ENCODE measurements at regions not wholly inside any gene's neighbourhood (a gene's known extent, or its start where the extent isn't known, plus 50 kb on each side); places are given as distances from the start of the nearest gene placed in this dataset.

DNA sequence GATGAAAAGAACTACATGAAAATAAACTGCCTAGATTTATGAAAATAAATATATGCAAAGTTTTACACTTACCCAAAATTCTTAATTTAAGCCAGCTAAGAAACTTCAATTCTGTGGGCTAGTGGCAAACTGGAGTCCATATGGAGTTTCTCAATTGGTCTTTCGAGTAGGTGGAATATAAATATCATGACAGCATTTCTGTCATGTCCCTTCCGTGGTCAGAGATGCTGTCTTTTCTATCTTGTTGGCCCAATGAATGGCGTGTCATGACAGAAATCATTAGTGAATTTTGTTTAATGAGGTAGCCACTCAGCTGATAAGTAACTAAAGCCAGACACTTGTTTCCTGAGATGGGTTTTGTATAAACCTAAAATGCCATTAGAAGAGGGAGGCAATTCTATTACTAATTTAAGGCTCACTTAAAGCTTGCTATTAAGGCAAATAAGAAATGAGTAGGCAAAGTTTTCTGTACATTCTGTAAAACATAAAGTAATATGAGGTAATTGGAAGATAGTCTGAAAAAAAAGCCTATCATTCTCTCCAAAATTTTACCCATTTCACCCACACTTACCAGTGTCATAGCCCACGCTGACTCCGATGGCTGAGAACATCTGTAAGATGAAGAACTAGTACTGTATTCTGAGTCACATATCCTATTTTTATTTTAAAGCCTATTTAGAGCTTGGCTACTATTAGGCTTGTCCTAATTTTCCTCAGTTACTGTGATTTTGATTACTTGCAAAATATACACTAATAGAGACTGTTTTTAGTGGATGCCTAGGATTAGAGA is 419.3 kb upstream of the MEF2C start:
- ChIA-PET POLR2A (ENCODE audit: partially characterized antibody) (no interaction called here), CTCF (ENCODE audit: partially characterized antibody) (interaction anchor here (1.0 kb wide), 1 partner anchor 38 kb away, joined by 3 read pairs; no protein-coding TSS in a partner anchor)
- Histone ChIP-seq H2BK12ac (ENCODE audit: low read depth, low read length) (no peak overlapping the region), H2AFZ (ENCODE audit: low read length) (no peak overlapping the region), H3K4me2 (ENCODE audit: insufficient read depth in 1 of 2, low read depth in 2 of 2, low read length in 2 of 2) (no peak overlapping the region), H2AK5ac (ENCODE audit: low read depth, low read length) (no peak overlapping the region), H3K79me1 (ENCODE audit: low read depth, low read length) (no peaks in the 10 kb centered on the region), H3K56ac (replicated peaks; ENCODE audit: insufficient read length, low read depth, low read length) (no peak overlapping the region), H4K5ac (ENCODE audit: insufficient read length, low read depth, low read length) (no peak overlapping the region), H3K36me3 (ENCODE audit: control insufficient read depth in 2 of 4, insufficient read depth in 4 of 4, low read length in 3 of 4) (no peaks in the 10 kb centered on the region), H3K4me3 (ENCODE audit: extremely low read depth in 1 of 4, insufficient read depth in 2 of 4, low read depth in 3 of 4, low read length in 4 of 4) (no peak overlapping the region), H3K23me2 (ENCODE audit: low read depth, low read length) (no peaks in the 10 kb centered on the region), H3K9ac (replicated peaks in 1 of 4; ENCODE audit: extremely low read depth in 1 of 4, low read depth in 3 of 4, low read length in 3 of 4) (0 out of 7 replicates have a peak overlapping the region, but pooled peaks of 1 of the 4 experiments have one; percentile 4), H3K18ac (ENCODE audit: extremely low read depth, low read length) (no peak overlapping the region), H3K9me3 (ENCODE audit: insufficient read depth in 2 of 2, low read depth in 1 of 2, low read length in 1 of 2) (no peaks in the 10 kb centered on the region), H3K23ac (ENCODE audit: insufficient read length) (no peak overlapping the region), H3K4ac (replicated peaks; ENCODE audit: insufficient read length, low read depth, low read length) (no peak overlapping the region), H3K14ac (ENCODE audit: insufficient read length) (no peak overlapping the region), H2BK120ac (replicated peaks; ENCODE audit: low read depth, low read length) (no peak overlapping the region), H3K27ac (ENCODE audit: low read depth, low read length) (no peak overlapping the region), H3K4me1 (replicated peaks in 1 of 4; ENCODE audit: control insufficient read depth in 3 of 4, insufficient read depth in 4 of 4, low read length in 3 of 4) (no peaks in the 10 kb centered on the region), H2BK20ac (ENCODE audit: low read length) (no peak overlapping the region), H4K20me1 (replicated peaks in 1 of 2; ENCODE audit: control insufficient read depth in 1 of 2, insufficient read depth in 2 of 2, low read length in 2 of 2) (no peaks in the 10 kb centered on the region), H2BK15ac (ENCODE audit: low read length) (no peak overlapping the region), H4K8ac (ENCODE audit: extremely low read depth, insufficient read depth, low read length) (no peak overlapping the region), H2BK5ac (ENCODE audit: low read depth, low read length) (no peak overlapping the region), H3K79me2 (ENCODE audit: control insufficient read depth in 1 of 2, insufficient read depth in 2 of 2, low read length in 2 of 2) (no peaks in the 10 kb centered on the region), H4K91ac (replicated peaks; ENCODE audit: insufficient read length, low read length) (no peak overlapping the region), H3K27me3 (replicated peaks in 1 of 4; ENCODE audit: control insufficient read depth in 3 of 4, extremely low read depth in 1 of 4, insufficient read depth in 3 of 4, low read length in 3 of 4) (peaks cover 0 to 1% (median 0%) of the 10 kb centered on the region in 4 experiments; a peak in 1 of 7 replicates)
- WGBS, 2 experiments (ENCODE audit: extremely low coverage in 1 of 2, insufficient coverage in 1 of 2, insufficient read length in 1 of 2, insufficient replicate concordance in 2 of 2, low coverage in 1 of 2, low lambda C conversion rate in 2 of 2, missing lambda C conversion rate in 1 of 2) = 98% methylated on average over 5 of the region's 5 CpGs; no CpG with 5 or more reads in 1 of the 2 experiments
- no peak for DNase-seq (ENCODE audit: low read depth in 1 of 2, low spot score in 2 of 2)
- FAIRE-seq = no peak
- TF ChIP-seq BACH1 (IDR thresholded peaks at IDR 0.05; ENCODE audit: low read length) = no peak
- no peak for TF ChIP-seq SRF (IDR thresholded peaks at IDR 0.05; ENCODE audit: low read depth, low read length)
- no peak for TF ChIP-seq TAF7 (optimal IDR thresholded peaks at IDR 0.05; ENCODE audit: borderline replicate concordance, low read depth, low read length)
- no peak for TF ChIP-seq GTF2F1 (IDR thresholded peaks at IDR 0.05; ENCODE audit: borderline replicate concordance, low read depth, low read length)
- no peak for TF ChIP-seq JUND (IDR thresholded peaks at IDR 0.05; ENCODE audit: low read length)
- no peak for TF ChIP-seq TCF12 (IDR thresholded peaks at IDR 0.05; ENCODE audit: low read depth, low read length)
- TF ChIP-seq ASH2L (IDR thresholded peaks at IDR 0.05; ENCODE audit: low read length) = no peak
